Heart left ventricle (tissue), 16 donors: ENCODE measurements at regions not wholly inside any gene's neighbourhood (a gene's known extent, or its start where the extent isn't known, plus 50 kb on each side); places are given as distances from the start of the nearest gene placed in this dataset.
A peak's percentile ranks its signal among the peaks of the same experiment; 100 is the strongest.

Experiments
- ATAC-seq, 4 donors: fragments of 200-7000 bp; cut with Tn5 transposase; one replicate each; pipeline ENCODE4 v1.9.1; 2020 to 2022; ENCODE audit warnings: moderate library complexity in 4 of 4, mild to moderate bottlenecking in 3 of 4, moderate number of reproducible peaks in 1 of 4
- DNase-seq, 5 donors: peaks; one replicate each; pipeline ENCODE4 v3.0.0-alpha.2; 2020
- H3K27ac ChIP-seq, 12 donors: fragments of 200-600 bp; sonication (generic) in 4 of 12; one replicate each; pipeline versions ENCODE4 v1.5.0 to v1.8.0; 2016 to 2022; ENCODE audit warnings: mild to moderate bottlenecking in 2 of 12
- H3K27me3 ChIP-seq, 9 donors: fragments of 200-600 bp; sonication (generic) in 2 of 9; one replicate each; pipeline versions ENCODE4 v1.5.1 to v1.8.0; 2016 to 2022; ENCODE audit warnings: mild to moderate bottlenecking in 3 of 9
- H3K36me3 ChIP-seq, 9 donors: fragments of 200-600 bp; sonication (generic) in 2 of 9; one replicate each; pipeline versions ENCODE4 v1.5.0 to v1.8.0; 2018 to 2022; ENCODE audit warnings: mild to moderate bottlenecking in 2 of 9
- H3K4me1 ChIP-seq, 12 donors: fragments of 200-600 bp; sonication (generic) in 4 of 12; one replicate each; pipeline versions ENCODE4 v1.5.0 to v1.8.0; 2016 to 2022; ENCODE audit warnings: mild to moderate bottlenecking in 3 of 12
- H3K4me3 ChIP-seq, 12 donors: fragments of 200-600 bp; sonication (generic) in 4 of 12; one replicate each; pipeline versions ENCODE4 v1.5.0 to v1.8.0; 2017 to 2022; ENCODE audit warnings: mild to moderate bottlenecking in 9 of 12, moderate library complexity in 4 of 12
- H3K9me3 ChIP-seq, 12 donors: fragments of 200-600 bp; sonication (generic) in 4 of 12; one replicate each; pipeline versions ENCODE4 v1.5.0 to v1.8.0; 2016 to 2022; ENCODE audit warnings: mild to moderate bottlenecking in 1 of 12
- POLR2A ChIP-seq, 2 donors: fragments of 450-650 bp; IDR thresholded peaks; one replicate each; pipeline ENCODE4 v1.6.1; 2017; ENCODE audit warnings: antibody characterized with exemption in 2 of 2, mild to moderate bottlenecking in 2 of 2, moderate library complexity in 2 of 2
- WGBS, 4 donors: extraction: QIAGEN DNeasy Blood & Tissue Kit in 2 of 4; methylation state at CpG; one replicate each; pipeline versions ENCODE4 v1.1.5 to v1.1.7; 2013 to 2018; 5-methylcytosine and 5-hydroxymethylcytosine counted together
- intact Hi-C, 10 donors: fragments of 100-400 bp; cut with DNase I; formaldehyde crosslinking; loops; one replicate each; pipeline versions ENCODE4 v1.11.1 to v1.14.2; 2022
- TF ChIP-seq, protein P1 (sequence below), 12 donors: fragments of 200-600 bp; sonication (generic) in 4 of 12; IDR thresholded peaks; one replicate each; pipeline versions ENCODE4 v1.5.0 to v1.8.0; 2018 to 2022; ENCODE audit warnings: antibody characterized with exemption in 12 of 12, mild to moderate bottlenecking in 5 of 12
- donor health status: ischemic (EF 13 %, LVEDD 7.1; RV severe dilation, severe dysfunction).
- donor health status: healthy with polysubstance abuse.
- donor health status: DM: no; HTN: yes; CAD: no.
- donor health status: DM: no; HTN: no; CAD: no.
- donor health status: ischemic (EF 25% LVEDD 6.9; RV normal size, moderate dysfunction).
- donor health status: ischemic (EF 25% LVEDD 5.7; RV mildly dilated, moderate dysfunction).
- donor health status: healthy.
- donor health status: DM: yes; HTN: yes; CAD: no.
- donor health status: ischemic (EF 35%, LVEDD 5.7; RV mildly dilated, moderate dysfunction).
- donor health status: nonischemic (EF 11% LVEDD 7.7; RV severe dilation, severe dysfunction).
- donor health status: DM: yes; HTN: yes; CAD: no.
- donor health status: PGD.
- donor health status: ischemic (EF 29% LVEDD 5.4; RV normal size, mild dysfunction).
- donor health status: nonischemic (EF 23%, LVEDD 6.1; RV moderate dilation, normal function).

- H3K27ac ChIP-seq: no peak overlapping the region
- 82 to 88% (median 83%) methylated on average over 8 of the region's 8 CpGs for WGBS, 4 donors
- intact Hi-C loops: loop anchor here in 1 of 10 donors (5.0 kb wide), 1 partner anchor 83 kb away; no protein-coding TSS in a partner anchor
- no peak for DNase-seq
- no peaks in the 10 kb centered on the region for H3K27me3 ChIP-seq
- no peak overlapping the region for H3K4me3 ChIP-seq
- H3K4me1 ChIP-seq: peaks cover 0 to 14% (median 8%) of the 10 kb centered on the region in 12 donors
- H3K9me3 ChIP-seq: no peaks in the 10 kb centered on the region
- TF ChIP-seq, protein P1, sequence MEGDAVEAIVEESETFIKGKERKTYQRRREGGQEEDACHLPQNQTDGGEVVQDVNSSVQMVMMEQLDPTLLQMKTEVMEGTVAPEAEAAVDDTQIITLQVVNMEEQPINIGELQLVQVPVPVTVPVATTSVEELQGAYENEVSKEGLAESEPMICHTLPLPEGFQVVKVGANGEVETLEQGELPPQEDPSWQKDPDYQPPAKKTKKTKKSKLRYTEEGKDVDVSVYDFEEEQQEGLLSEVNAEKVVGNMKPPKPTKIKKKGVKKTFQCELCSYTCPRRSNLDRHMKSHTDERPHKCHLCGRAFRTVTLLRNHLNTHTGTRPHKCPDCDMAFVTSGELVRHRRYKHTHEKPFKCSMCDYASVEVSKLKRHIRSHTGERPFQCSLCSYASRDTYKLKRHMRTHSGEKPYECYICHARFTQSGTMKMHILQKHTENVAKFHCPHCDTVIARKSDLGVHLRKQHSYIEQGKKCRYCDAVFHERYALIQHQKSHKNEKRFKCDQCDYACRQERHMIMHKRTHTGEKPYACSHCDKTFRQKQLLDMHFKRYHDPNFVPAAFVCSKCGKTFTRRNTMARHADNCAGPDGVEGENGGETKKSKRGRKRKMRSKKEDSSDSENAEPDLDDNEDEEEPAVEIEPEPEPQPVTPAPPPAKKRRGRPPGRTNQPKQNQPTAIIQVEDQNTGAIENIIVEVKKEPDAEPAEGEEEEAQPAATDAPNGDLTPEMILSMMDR (IDR thresholded peaks at IDR 0.05): no peak
- TF ChIP-seq POLR2A (IDR thresholded peaks at IDR 0.05): no peak
- no peaks in the 10 kb centered on the region for H3K36me3 ChIP-seq
- ATAC-seq: no peak
Measured at GRCh38 chr3:11724615-11725339, 81.1 kb upstream of the VGLL4 start.

DNA sequence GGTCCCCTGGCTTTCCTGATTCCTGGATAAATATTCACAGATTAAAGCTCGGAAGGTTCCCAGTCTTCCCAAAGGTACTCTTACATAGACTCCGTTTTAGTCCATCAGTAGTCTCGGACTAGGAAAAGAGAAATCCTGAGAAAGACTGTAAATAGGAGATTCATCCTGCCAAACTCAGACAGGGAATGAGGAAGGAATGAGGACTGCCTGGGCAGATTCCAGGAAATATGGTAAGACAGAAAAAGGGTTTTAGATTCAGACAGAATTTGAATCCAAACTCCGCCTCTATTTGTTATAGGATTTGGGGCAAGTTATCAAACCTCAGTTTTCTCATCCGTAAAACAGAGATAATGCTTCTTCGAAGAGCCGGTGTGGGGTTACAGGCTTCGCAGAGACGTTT, 77.8 kb upstream of the VGLL4 start:
- TF ChIP-seq, protein P1 (IDR thresholded peaks at IDR 0.05): no peak
- TF ChIP-seq POLR2A (IDR thresholded peaks at IDR 0.05): no peak
- Histone ChIP-seq H3K27ac (no peak overlapping the region), H3K9me3 (no peaks in the 10 kb centered on the region), H3K27me3 (no peaks in the 10 kb centered on the region), H3K4me1 (peaks cover 0 to 33% (median 19%) of the 10 kb centered on the region in 12 donors), H3K36me3 (no peaks in the 10 kb centered on the region), H3K4me3 (no peak overlapping the region)
- 79 to 85% (median 84%) methylated on average over 9 of the region's 9 CpGs for WGBS, 4 donors
- intact Hi-C loops: loop anchor here in 1 of 10 donors (5.0 kb wide), 1 partner anchor 86 kb away; no protein-coding TSS in a partner anchor
- no peak for DNase-seq
- ATAC-seq: no peak

DNA sequence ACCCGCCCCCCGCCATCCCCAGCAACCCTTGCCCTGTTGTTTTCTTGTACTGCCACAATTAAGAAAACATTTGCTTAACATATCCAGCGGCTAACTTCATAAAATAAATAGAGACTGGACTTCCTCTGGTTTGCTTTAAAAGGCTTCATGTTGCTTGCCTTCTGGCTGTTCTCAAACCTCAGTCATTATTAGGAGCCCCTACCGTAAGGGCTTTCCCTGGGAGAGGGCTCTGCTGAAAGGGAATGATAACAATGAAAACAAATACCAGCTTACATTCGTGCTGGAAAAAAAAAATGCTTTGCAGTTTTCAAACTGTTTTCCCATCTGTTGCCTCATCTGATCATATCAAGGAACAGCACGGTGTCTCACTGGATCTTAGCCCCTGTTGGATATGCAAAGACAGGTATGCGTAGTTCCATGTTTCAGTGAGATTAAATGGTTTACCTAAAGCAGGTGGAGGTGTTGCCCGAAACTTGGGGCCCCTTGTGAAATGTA, 77.2 kb upstream of the VGLL4 start:
- H3K36me3 ChIP-seq: no peaks in the 10 kb centered on the region
- no peaks in the 10 kb centered on the region for H3K27me3 ChIP-seq
- no peaks in the 10 kb centered on the region for H3K9me3 ChIP-seq
- no peak for DNase-seq
- ATAC-seq: no peak
- no peak for TF ChIP-seq POLR2A (IDR thresholded peaks at IDR 0.05)
- TF ChIP-seq, protein P1 (IDR thresholded peaks at IDR 0.05): no peak
- WGBS, 4 donors: 37 to 44% (median 39%) methylated on average over 8 of the region's 8 CpGs
- intact Hi-C loops: loop anchor here in 1 of 10 donors (5.0 kb wide), 1 partner anchor 86 kb away; no protein-coding TSS in a partner anchor
- peaks cover 0 to 36% (median 20%) of the 10 kb centered on the region in 12 donors for H3K4me1 ChIP-seq
- H3K4me3 ChIP-seq: peak overlapping the region in 11 of 12 donors; percentile 63 to 94 (median 86)
- peak overlapping the region in 10 of 12 donors; percentile 87 to 98 (median 93) for H3K27ac ChIP-seq

GRCh38 chr3:11720304-11720898, 76.7 kb upstream of the VGLL4 start:
- peaks cover 0 to 36% (median 20%) of the 10 kb centered on the region in 12 donors for H3K4me1 ChIP-seq
- peak; percentile 39 to 78 (median 72) for ATAC-seq
- peak; percentile 69 to 82 (median 72) for DNase-seq
- H3K4me3 ChIP-seq: peak overlapping the region; percentile 63 to 94 (median 84)
- intact Hi-C loops: loop anchor here in 1 of 10 donors (5.0 kb wide), 1 partner anchor 87 kb away; no protein-coding TSS in a partner anchor
- TF ChIP-seq, protein P1 (IDR thresholded peaks at IDR 0.05): peak in 3 of 12 donors; percentile 2 to 11 (median 10)
- TF ChIP-seq POLR2A (IDR thresholded peaks at IDR 0.05): no peak
- no peaks in the 10 kb centered on the region for H3K27me3 ChIP-seq
- H3K9me3 ChIP-seq: no peaks in the 10 kb centered on the region
- peak overlapping the region; percentile 79 to 98 (median 92) for H3K27ac ChIP-seq
- H3K36me3 ChIP-seq: no peaks in the 10 kb centered on the region
- WGBS, 4 donors: 0 to 1% (median 1%) methylated on average over 13 to 51 of the region's 51 CpGs
